Erythroblast (primary cell): ENCODE measurements at regions not wholly inside any gene's neighbourhood (a gene's known extent, or its start where the extent isn't known, plus 50 kb on each side); places are given as distances from the start of the nearest gene placed in this dataset.

Experiments
- GATA1 ChIP-seq: IDR thresholded peaks from 2 replicates; pipeline ENCODE4 v1.6.1; 2011; ENCODE audit warnings: low read depth, mild to moderate bottlenecking, control low read depth, low read length, moderate library complexity
- POLR2A ChIP-seq: IDR thresholded peaks from 2 replicates; pipeline ENCODE4 v1.6.1; 2011; ENCODE audit warnings: mild to moderate bottlenecking, low read length

DNA sequence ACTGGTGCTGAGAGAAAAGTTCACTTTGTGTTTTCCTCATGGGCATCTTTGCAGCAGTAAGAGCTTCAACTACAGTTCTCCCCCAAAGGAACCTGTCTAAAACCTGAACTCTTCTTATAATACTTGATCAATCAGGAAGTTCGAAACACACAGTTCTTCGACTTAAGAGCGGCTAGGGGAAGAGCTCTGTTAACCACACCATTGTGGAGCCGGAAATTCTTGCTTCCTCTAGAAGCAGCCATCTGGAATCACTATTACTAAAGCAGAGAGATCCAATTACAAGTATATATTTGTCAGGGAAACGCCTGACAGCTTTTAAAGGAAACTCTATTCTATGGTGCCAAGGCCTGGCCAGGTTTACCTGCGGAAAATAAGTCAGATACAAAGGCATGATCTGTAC lies 337.3 kb upstream of the CBLB start:
- TF ChIP-seq POLR2A: no peak
- TF ChIP-seq GATA1: no peak
